IMR-90 (cell line): ENCODE measurements at regions not wholly inside any gene's neighbourhood (a gene's known extent, or its start where the extent isn't known, plus 50 kb on each side); places are given as distances from the start of the nearest gene placed in this dataset.

ENCODE experiments used
- ATAC-seq: fragments of 200-7000 bp; cut with Tn5 transposase; 2 replicates; pipeline ENCODE4 v1.9.1; 2020; ENCODE audit warnings: low read depth, mild to moderate bottlenecking, moderate library complexity
- BruUV-seq: library from RNA; stranded (reverse); fragments of 400-500 nt; replicated peaks from 2 replicates; lab custom pipeline; 2021; lab: Mats Ljungman, UMichigan
- CTCF ChIA-PET: fragments of 300-600 bp; formaldehyde crosslinking; extraction: SDS; loops from one replicate; lab custom pipeline; 2021; ENCODE audit warnings: antibody characterized with exemption; lab: Yijun Ruan, JAX
- POLR2A ChIA-PET: fragments of 300-600 bp; sonication (Branson Sonifier 250); formaldehyde crosslinking; loops from one replicate; lab custom pipeline; 2022; ENCODE audit warnings: antibody characterized with exemption; ENCODE audit not compliant: unreplicated experiment; lab: Charles Lee
- DNase-seq: peaks from one replicate; pipeline ENCODE4 v3.0.0; 2013
- H2AFZ ChIP-seq: replicated peaks from 2 replicates; pipeline ENCODE3; 2013; ENCODE audit warnings: low read length, mild to moderate bottlenecking; ENCODE audit not compliant: poor library complexity
- H2AK5ac ChIP-seq: 2 replicates; pipeline ENCODE4 v1.6.1; 2013; ENCODE audit warnings: low read depth, low read length, inconsistent platforms
- H2AK9ac ChIP-seq: replicated peaks from 2 replicates; pipeline ENCODE3; 2013; ENCODE audit warnings: mild to moderate bottlenecking, low read depth, low read length, moderate library complexity; ENCODE audit not compliant: poor library complexity
- H2BK120ac ChIP-seq: 2 replicates; pipeline ENCODE4 v1.6.1; 2013; ENCODE audit warnings: low read depth, low read length, inconsistent platforms
- H2BK15ac ChIP-seq: 3 replicates; pipeline ENCODE4 v1.6.1; 2013; ENCODE audit warnings: low read depth, low read length, inconsistent platforms
- H2BK20ac ChIP-seq: 2 replicates; pipeline ENCODE4 v1.6.1; 2013; ENCODE audit warnings: low read depth, mild to moderate bottlenecking, inconsistent platforms, low read length, moderate library complexity
- H2BK5ac ChIP-seq: 2 replicates; pipeline ENCODE4 v1.6.1; 2013; ENCODE audit warnings: mild to moderate bottlenecking, low read depth, low read length, inconsistent platforms; ENCODE audit not compliant: poor library complexity, severe bottlenecking
- H3K14ac ChIP-seq: replicated peaks from 2 replicates; pipeline ENCODE4 v1.6.1; 2013; ENCODE audit warnings: low read depth, low read length, inconsistent platforms
- H3K18ac ChIP-seq: 2 replicates; pipeline ENCODE4 v1.6.1; 2013; ENCODE audit warnings: low read depth, low read length, control low read depth
- H3K23ac ChIP-seq: 2 replicates; pipeline ENCODE4 v1.6.1; 2013; ENCODE audit warnings: low read depth, low read length, inconsistent platforms
- H3K27ac ChIP-seq: 2 replicates; pipeline ENCODE4 v1.5.1; 2013; ENCODE audit warnings: mild to moderate bottlenecking, control low read depth, low read length; ENCODE audit not compliant: insufficient read depth
- H3K27me3 ChIP-seq: 2 replicates; pipeline ENCODE4 v1.6.1; 2013; ENCODE audit warnings: low read length; ENCODE audit not compliant: control insufficient read depth, insufficient read depth
- H3K36me3 ChIP-seq: 2 replicates; pipeline ENCODE4 v1.6.1; 2013; ENCODE audit warnings: low read length, mixed read lengths; ENCODE audit not compliant: control insufficient read depth, insufficient read depth
- H3K4ac ChIP-seq: 2 replicates; pipeline ENCODE4 v1.6.1; 2013; ENCODE audit warnings: low read depth, low read length, inconsistent platforms
- H3K4me1 ChIP-seq: 2 replicates; pipeline ENCODE4 v1.6.1; 2013; ENCODE audit warnings: low read length, mixed read lengths; ENCODE audit not compliant: control insufficient read depth, insufficient read depth
- H3K4me2 ChIP-seq: 2 replicates; pipeline ENCODE4 v1.6.1; 2013; ENCODE audit warnings: low read depth, mild to moderate bottlenecking, control low read depth, low read length, moderate library complexity
- H3K4me3 ChIP-seq: 2 replicates; pipeline ENCODE4 v1.5.1; 2013; ENCODE audit warnings: low read depth, mild to moderate bottlenecking, control low read depth, low read length, moderate library complexity; ENCODE audit not compliant: insufficient read depth
- H3K56ac ChIP-seq: 2 replicates; pipeline ENCODE4 v1.6.1; 2013; ENCODE audit warnings: low read length, inconsistent platforms; ENCODE audit not compliant: insufficient read depth; ENCODE audit errors: extremely low read depth
- H3K79me1 ChIP-seq, 2 experiments: 2 replicates each; pipeline ENCODE4 v1.6.1; 2013; ENCODE audit warnings: low read length in 2 of 2, inconsistent platforms in 1 of 2, low read depth in 1 of 2
- H3K9ac ChIP-seq: 2 replicates; pipeline ENCODE4 v1.6.1; 2013; ENCODE audit warnings: low read depth, low read length, control low read depth
- H3K9me1 ChIP-seq: 2 replicates; pipeline ENCODE4 v1.6.1; 2013; ENCODE audit warnings: low read length, inconsistent platforms; ENCODE audit not compliant: insufficient read depth
- H3K9me3 ChIP-seq: 2 replicates; pipeline ENCODE4 v1.6.1; 2013; ENCODE audit warnings: low read length; ENCODE audit not compliant: control insufficient read depth, insufficient read depth
- H4K20me1 ChIP-seq: 2 replicates; pipeline ENCODE4 v1.6.1; 2013; ENCODE audit warnings: low read length, inconsistent platforms; ENCODE audit not compliant: insufficient read depth
- H4K5ac ChIP-seq: 2 replicates; pipeline ENCODE4 v1.6.1; 2013; ENCODE audit warnings: mild to moderate bottlenecking, low read depth, low read length, control low read depth
- H4K8ac ChIP-seq, 2 experiments: 2 replicates each; pipeline ENCODE4 v1.6.1; 2013; ENCODE audit warnings: low read depth in 2 of 2, low read length in 2 of 2, control low read depth in 1 of 2, inconsistent platforms in 1 of 2
- H4K91ac ChIP-seq: 2 replicates; pipeline ENCODE4 v1.6.1; 2013; ENCODE audit warnings: low read depth, low read length, inconsistent platforms; ENCODE audit not compliant: insufficient read depth
- BHLHE40 ChIP-seq: fragments of 150-350 bp; IDR thresholded peaks from 2 replicates; pipeline ENCODE4 v1.6.1; 2016; ENCODE audit warnings: mild to moderate bottlenecking, low read depth, low read length
- CEBPB ChIP-seq: IDR thresholded peaks from 2 replicates; pipeline ENCODE4 v1.6.1; 2012; ENCODE audit warnings: low read depth, low read length, improper control_type of control experiment
- CHD1 ChIP-seq: IDR thresholded peaks from 2 replicates; pipeline ENCODE4 v1.6.1; 2012; ENCODE audit warnings: low read depth, low read length, improper control_type of control experiment
- FOS ChIP-seq: fragments of 150-350 bp; IDR thresholded peaks from 2 replicates; pipeline ENCODE4 v1.6.1; 2016; ENCODE audit warnings: low read depth, low read length
- MAFK ChIP-seq: IDR thresholded peaks from 2 replicates; pipeline ENCODE4 v1.6.1; 2012; ENCODE audit warnings: low read depth, low read length, improper control_type of control experiment
- MAZ ChIP-seq: IDR thresholded peaks from 2 replicates; pipeline ENCODE4 v1.6.1; 2012; ENCODE audit warnings: low read depth, mild to moderate bottlenecking, low read length, improper control_type of control experiment, moderate library complexity, borderline replicate concordance
- MXI1 ChIP-seq: IDR thresholded peaks from 2 replicates; pipeline ENCODE4 v1.6.1; 2012; ENCODE audit warnings: low read depth, mild to moderate bottlenecking, low read length, moderate library complexity, borderline replicate concordance
- NFE2L2 ChIP-seq: fragments of 150-350 bp; IDR thresholded peaks from 2 replicates; pipeline ENCODE4 v1.6.1; 2016; ENCODE audit warnings: low read depth, mild to moderate bottlenecking, low read length
- POLR2A ChIP-seq: IDR thresholded peaks from 2 replicates; pipeline ENCODE4 v1.6.1; 2012; ENCODE audit warnings: mild to moderate bottlenecking, low read depth, low read length
- RAD21 ChIP-seq: IDR thresholded peaks from 2 replicates; pipeline ENCODE4 v1.6.1; 2012; ENCODE audit warnings: low read length, improper control_type of control experiment
- SMC3 ChIP-seq: fragments of 150-350 bp; IDR thresholded peaks from 2 replicates; pipeline ENCODE4 v1.6.1; 2016; ENCODE audit warnings: low read depth, mild to moderate bottlenecking, antibody characterized with exemption, low read length, moderate library complexity
- WGBS, 2 experiments: methylation state at CpG; one replicate each; pipeline versions ENCODE4 v1.1.5 to v1.1.7; 2013; ENCODE audit warnings: missing lambda C conversion rate in 2 of 2; ENCODE audit not compliant: insufficient read length in 1 of 2; ENCODE audit errors: extremely low coverage in 2 of 2; 5-methylcytosine and 5-hydroxymethylcytosine counted together
- dilution Hi-C: fragments of 300-500 bp; cut with HindIII; formaldehyde crosslinking; loops from one replicate; pipeline ENCODE4 v1.14.3; 2018; ENCODE audit warnings: low sequenced_read_pairs; ENCODE audit not compliant: unreplicated experiment
- in situ Hi-C: fragments of 300-500 bp; cut with MboI; formaldehyde crosslinking; loops from 3 replicates; pipeline ENCODE4 v1.14.3; 2019; ENCODE audit warnings: low sequenced_read_pairs, inconsistent platforms, mixed read lengths
- intact Hi-C: fragments of 100-400 bp; cut with micrococcal nuclease; formaldehyde crosslinking; loops from 2 replicates; pipeline ENCODE4 v1.10.0; 2022
- TF ChIP-seq, protein P1 (sequence below): fragments of 150-350 bp; IDR thresholded peaks from 2 replicates; pipeline ENCODE4 v1.6.1; 2017; ENCODE audit warnings: mild to moderate bottlenecking, antibody characterized with exemption, low read length, low read depth

DNA sequence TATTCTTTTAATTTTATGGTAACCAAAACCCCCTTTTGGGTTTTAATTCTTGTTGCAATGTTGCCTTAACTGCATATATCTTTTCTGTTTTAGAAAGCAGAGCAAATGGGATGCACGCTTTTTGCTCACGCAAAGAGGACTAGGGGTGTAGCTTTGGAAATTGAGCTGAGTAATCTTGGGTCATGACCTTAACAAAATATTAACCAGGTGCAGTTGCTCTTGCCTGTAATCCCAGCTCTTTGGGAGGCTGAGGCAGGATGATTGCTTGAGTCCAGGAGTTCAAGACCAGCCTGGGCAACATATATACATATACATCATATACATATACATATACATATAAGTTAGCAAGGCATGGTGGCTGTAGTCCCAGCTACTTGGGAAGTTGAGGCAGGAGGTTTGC lies 172.9 kb upstream of the BMPER start:
- POLR2A ChIA-PET = no interaction called here
- dilution Hi-C loops = no loop called here

More for the DNA sequence above, 172.9 kb upstream of the BMPER start:
- H4K5ac ChIP-seq = no peak overlapping the region
- DNase-seq (no peak), ATAC-seq (no peak)
- H3K27me3 ChIP-seq = peaks cover 10% of the 10 kb centered on the region; the same call in 1 of the 2 replicates
- no peak overlapping the region for H3K4me3 ChIP-seq
- intact Hi-C loops = no loop called here
- no peak overlapping the region for H2AFZ ChIP-seq
- CTCF ChIA-PET = interaction anchor here (0.9 kb wide), 1 partner anchor 11 kb away, joined by 3 read pairs; no protein-coding TSS in a partner anchor
- H3K56ac ChIP-seq = no peak overlapping the region
- H3K36me3 ChIP-seq = no peaks in the 10 kb centered on the region
- no peak overlapping the region for H2BK120ac ChIP-seq
- H3K27ac ChIP-seq = no peak overlapping the region
- H4K91ac ChIP-seq = no peak overlapping the region
- no peak overlapping the region for H2BK15ac ChIP-seq
- H2AK5ac ChIP-seq = no peak overlapping the region
- no peak overlapping the region for H3K18ac ChIP-seq
- in situ Hi-C loops = no loop called here
- WGBS, 2 experiments = no CpG with 5 or more reads among the region's 2 CpGs
- H3K9ac ChIP-seq = no peak overlapping the region
- H4K8ac ChIP-seq = no peak overlapping the region
- H2BK5ac ChIP-seq = no peak overlapping the region
- TF ChIP-seq CHD1 (no peak), FOS (no peak), CEBPB (no peak), MXI1 (no peak), POLR2A (no peak), SMC3 (no peak), BHLHE40 (no peak), RAD21 (no peak), MAFK (no peak), NFE2L2 (no peak), MAZ (no peak)
- TF ChIP-seq, protein P1, sequence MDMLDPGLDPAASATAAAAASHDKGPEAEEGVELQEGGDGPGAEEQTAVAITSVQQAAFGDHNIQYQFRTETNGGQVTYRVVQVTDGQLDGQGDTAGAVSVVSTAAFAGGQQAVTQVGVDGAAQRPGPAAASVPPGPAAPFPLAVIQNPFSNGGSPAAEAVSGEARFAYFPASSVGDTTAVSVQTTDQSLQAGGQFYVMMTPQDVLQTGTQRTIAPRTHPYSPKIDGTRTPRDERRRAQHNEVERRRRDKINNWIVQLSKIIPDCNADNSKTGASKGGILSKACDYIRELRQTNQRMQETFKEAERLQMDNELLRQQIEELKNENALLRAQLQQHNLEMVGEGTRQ = no peak
- H3K9me1 ChIP-seq = no peaks in the 10 kb centered on the region
- H4K20me1 ChIP-seq = no peaks in the 10 kb centered on the region
- H2BK20ac ChIP-seq = no peak overlapping the region
- no peak overlapping the region for H3K4ac ChIP-seq
- no peaks in the 10 kb centered on the region for H3K79me1 ChIP-seq
- no peak overlapping the region for H2AK9ac ChIP-seq
- no peak overlapping the region for H3K4me2 ChIP-seq
- no TSS peak for BruUV-seq
- H3K4me1 ChIP-seq = no peaks in the 10 kb centered on the region
- no peaks in the 10 kb centered on the region for H3K9me3 ChIP-seq
- H3K14ac ChIP-seq = no peak overlapping the region
- no peak overlapping the region for H3K23ac ChIP-seq
